H9 (cell line): ENCODE measurements at regions not wholly inside any gene's neighbourhood (a gene's known extent, or its start where the extent isn't known, plus 50 kb on each side); places are given as distances from the start of the nearest gene placed in this dataset.

Source experiments
- DNase-seq: peaks from one replicate; pipeline ENCODE4 v3.0.0-alpha.2; 2017
- H2AFZ ChIP-seq: one replicate; pipeline ENCODE4 v1.6.1; 2013; ENCODE audit warnings: mild to moderate bottlenecking, low read length, control low read depth, moderate library complexity
- H2AK5ac ChIP-seq: 2 replicates; pipeline ENCODE4 v1.6.1; 2013; ENCODE audit warnings: low read length, control low read depth, mixed read lengths; ENCODE audit not compliant: insufficient read length
- H2BK120ac ChIP-seq: one replicate; pipeline ENCODE4 v1.6.1; 2013; ENCODE audit warnings: low read depth, mild to moderate bottlenecking, low read length, control low read depth, inconsistent platforms; ENCODE audit not compliant: poor library complexity, severe bottlenecking
- H2BK12ac ChIP-seq: 2 replicates; pipeline ENCODE4 v1.6.1; 2013; ENCODE audit warnings: low read length, control low read depth, mixed read lengths, low read depth; ENCODE audit not compliant: insufficient read length
- H2BK15ac ChIP-seq: 2 replicates; pipeline ENCODE4 v1.6.1; 2013; ENCODE audit warnings: low read depth, low read length, control low read depth
- H2BK20ac ChIP-seq: one replicate; pipeline ENCODE4 v1.6.1; 2013; ENCODE audit warnings: low read depth, mild to moderate bottlenecking, low read length, control low read depth, inconsistent platforms; ENCODE audit not compliant: poor library complexity, severe bottlenecking
- H2BK5ac ChIP-seq: 2 replicates; pipeline ENCODE4 v1.6.1; 2013; ENCODE audit warnings: low read length, control low read depth, mixed read lengths; ENCODE audit not compliant: insufficient read length
- H3K14ac ChIP-seq: 2 replicates; pipeline ENCODE4 v1.6.1; 2013; ENCODE audit warnings: low read length, control low read depth; ENCODE audit not compliant: insufficient read depth
- H3K18ac ChIP-seq: 2 replicates; pipeline ENCODE4 v1.6.1; 2013; ENCODE audit warnings: low read depth, mild to moderate bottlenecking, mixed read lengths, low read length, control low read depth; ENCODE audit not compliant: insufficient read length
- H3K23ac ChIP-seq: 2 replicates; pipeline ENCODE4 v1.6.1; 2013; ENCODE audit warnings: low read length, control low read depth, mixed read lengths, low read depth; ENCODE audit not compliant: insufficient read length
- H3K23me2 ChIP-seq: 2 replicates; pipeline ENCODE4 v1.6.1; 2013; ENCODE audit warnings: low read depth, mild to moderate bottlenecking, mixed read lengths, low read length, control low read depth; ENCODE audit not compliant: insufficient read length, poor library complexity, severe bottlenecking
- H3K27ac ChIP-seq: 2 replicates; pipeline ENCODE4 v1.5.1; 2013; ENCODE audit warnings: low read length, control low read depth, mixed read lengths, low read depth; ENCODE audit not compliant: insufficient read length
- H3K27me3 ChIP-seq: 2 replicates; pipeline ENCODE4 v1.6.1; 2013; ENCODE audit warnings: low read length, control low read depth, inconsistent platforms; ENCODE audit not compliant: insufficient read depth
- H3K4ac ChIP-seq: 2 replicates; pipeline ENCODE4 v1.6.1; 2013; ENCODE audit warnings: low read depth, mild to moderate bottlenecking, control low read depth, inconsistent platforms, low read length, moderate library complexity
- H3K4me1 ChIP-seq: 2 replicates; pipeline ENCODE4 v1.6.1; 2013; ENCODE audit warnings: low read length, control low read depth, inconsistent platforms; ENCODE audit not compliant: insufficient read depth
- H3K4me2 ChIP-seq: 2 replicates; pipeline ENCODE4 v1.6.1; 2013; ENCODE audit warnings: low read length, control low read depth, mixed read lengths; ENCODE audit not compliant: insufficient read length, insufficient read depth
- H3K56ac ChIP-seq: 2 replicates; pipeline ENCODE4 v1.6.1; 2013; ENCODE audit warnings: low read depth, mild to moderate bottlenecking, mixed read lengths, low read length, control low read depth; ENCODE audit not compliant: insufficient read length
- H3K79me1 ChIP-seq: 2 replicates; pipeline ENCODE4 v1.6.1; 2013; ENCODE audit warnings: low read depth, mild to moderate bottlenecking, moderate library complexity, low read length, control low read depth, inconsistent platforms; ENCODE audit not compliant: insufficient read depth, poor library complexity, severe bottlenecking
- H3K79me2 ChIP-seq: 2 replicates; pipeline ENCODE4 v1.6.1; 2013; ENCODE audit warnings: low read length, control low read depth, inconsistent platforms; ENCODE audit not compliant: insufficient read depth
- H3K9ac ChIP-seq: 2 replicates; pipeline ENCODE4 v1.6.1; 2013; ENCODE audit warnings: low read length, control low read depth, mixed read lengths; ENCODE audit not compliant: insufficient read length; ENCODE audit errors: extremely low read depth
- H3K9me3 ChIP-seq: one replicate; pipeline ENCODE4 v1.6.1; 2013; ENCODE audit warnings: low read depth, low read length, inconsistent platforms; ENCODE audit not compliant: control insufficient read depth
- H3T11ph ChIP-seq: one replicate; pipeline ENCODE4 v1.6.1; 2013; ENCODE audit warnings: mild to moderate bottlenecking, low read length, control low read depth, inconsistent platforms
- H4K20me1 ChIP-seq: one replicate; pipeline ENCODE4 v1.6.1; 2013; ENCODE audit not compliant: control insufficient read depth, insufficient read length, insufficient read depth
- H4K5ac ChIP-seq: 2 replicates; pipeline ENCODE4 v1.6.1; 2013; ENCODE audit warnings: low read depth, mild to moderate bottlenecking, mixed read lengths, low read length, control low read depth; ENCODE audit not compliant: insufficient read length
- H4K8ac ChIP-seq: replicated peaks from 2 replicates; pipeline ENCODE4 v1.6.1; 2013; ENCODE audit warnings: low read length, control low read depth, mixed read lengths, low read depth; ENCODE audit not compliant: insufficient read length
- H4K91ac ChIP-seq: 2 replicates; pipeline ENCODE4 v1.6.1; 2013; ENCODE audit warnings: low read depth, mild to moderate bottlenecking, moderate library complexity, mixed read lengths, low read length, control low read depth; ENCODE audit not compliant: insufficient read length
- H3K27ac Mint-ChIP-seq, 3 experiments: 2 replicates in 2 of 3; 3 replicates in 1 of 3; pipeline ENCODE4 v1.8.0; 2020 to 2021; ENCODE audit warnings: mixed read lengths in 3 of 3, mild to moderate bottlenecking in 1 of 3, moderate library complexity in 1 of 3
- H3K27me3 Mint-ChIP-seq: 2 replicates; pipeline ENCODE4 v1.8.0; 2021; ENCODE audit warnings: low read depth, mild to moderate bottlenecking, moderate library complexity, mixed read lengths
- H3K36me3 Mint-ChIP-seq, 3 experiments: 2 replicates in 2 of 3; 3 replicates in 1 of 3; pipeline ENCODE4 v1.8.0; 2020 to 2021; ENCODE audit warnings: low read depth in 3 of 3, mixed read lengths in 3 of 3; ENCODE audit not compliant: insufficient read depth in 1 of 3
- H3K4me1 Mint-ChIP-seq, 2 experiments: 2 replicates each; pipeline ENCODE4 v1.8.0; 2020; ENCODE audit warnings: mixed read lengths in 2 of 2
- H3K4me3 Mint-ChIP-seq, 2 experiments: 2 replicates in 1 of 2; 3 replicates in 1 of 2; pipeline ENCODE4 v1.8.0; 2020 to 2021; ENCODE audit warnings: mild to moderate bottlenecking in 2 of 2, mixed read lengths in 2 of 2, moderate library complexity in 1 of 2
- H3K9me3 Mint-ChIP-seq, 2 experiments: 2 replicates in 1 of 2; 3 replicates in 1 of 2; pipeline ENCODE4 v1.8.0; 2020; ENCODE audit warnings: mild to moderate bottlenecking in 2 of 2, mixed read lengths in 2 of 2, moderate library complexity in 1 of 2
- WGBS: extraction: QIAGEN DNeasy Blood & Tissue Kit; methylation state at CpG from one replicate; pipeline ENCODE4 v1.1.7; 2013; ENCODE audit warnings: missing lambda C conversion rate, low lambda C conversion rate, mixed read lengths; ENCODE audit not compliant: insufficient read length; ENCODE audit errors: extremely low coverage; 5-methylcytosine and 5-hydroxymethylcytosine counted together
- TF ChIP-seq, protein P1 (sequence below): fragments of 200-600 bp; sonication (generic); conservative IDR thresholded peaks from 3 replicates; pipeline ENCODE4 v1.8.0; 2021; ENCODE audit warnings: antibody characterized with exemption, mild to moderate bottlenecking

DNA sequence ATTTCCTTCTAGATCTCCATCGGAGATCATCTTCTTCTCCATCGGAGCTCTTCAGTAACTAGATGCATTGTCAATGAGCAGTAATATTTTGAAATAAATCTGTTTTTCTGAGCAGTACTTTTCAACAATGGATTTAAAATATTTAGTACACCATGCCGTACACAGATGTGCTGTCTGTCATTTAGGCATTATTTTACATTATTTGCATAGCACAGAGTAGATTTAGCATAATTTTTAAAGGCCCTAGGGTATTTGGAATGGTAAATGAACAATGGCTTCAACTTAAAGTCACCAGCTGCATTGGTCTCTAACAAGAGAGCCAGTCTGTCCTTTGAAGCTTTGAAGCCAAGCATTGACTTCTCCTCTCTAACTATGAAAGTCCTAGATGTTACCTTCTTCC, 95.4 kb upstream of the ANKFN1 start:
- Histone ChIP-seq H3K4me2 (no peak overlapping the region), H2BK5ac (no peak overlapping the region), H3K79me1 (no peaks in the 10 kb centered on the region), H3K56ac (no peak overlapping the region), H3K14ac (no peak overlapping the region), H2AK5ac (no peak overlapping the region), H3K9me3 (no peaks in the 10 kb centered on the region), H2BK12ac (no peak overlapping the region), H4K91ac (no peak overlapping the region), H3K23me2 (no peaks in the 10 kb centered on the region), H4K5ac (no peak overlapping the region), H2BK15ac (no peak overlapping the region), H3K18ac (no peak overlapping the region), H3K27me3 (no peaks in the 10 kb centered on the region), H3K9ac (no peak overlapping the region), H3K27ac (no peak overlapping the region), H2BK20ac (no peak overlapping the region), H3K4ac (no peak overlapping the region), H3K23ac (no peak overlapping the region), H3K4me1 (no peaks in the 10 kb centered on the region), H3K79me2 (no peaks in the 10 kb centered on the region), H2BK120ac (no peak overlapping the region), H4K20me1 (no peaks in the 10 kb centered on the region), H2AFZ (no peak overlapping the region), H3T11ph (no peak overlapping the region), H4K8ac (no peak overlapping the region)
- Mint-ChIP-seq H3K27me3 (no peaks in the 10 kb centered on the region; the same call in none of the 2 replicates), H3K9me3 (peaks cover 6 to 18% of the 10 kb centered on the region in 2 experiments), H3K4me1 (no peaks in the 10 kb centered on the region), H3K36me3 (peaks cover 3 to 11% (median 4%) of the 10 kb centered on the region in 3 experiments; a peak in 6 of 7 replicates), H3K4me3 (no peak overlapping the region), H3K27ac (no peak overlapping the region)
- DNase-seq = no peak
- TF ChIP-seq, protein P1, sequence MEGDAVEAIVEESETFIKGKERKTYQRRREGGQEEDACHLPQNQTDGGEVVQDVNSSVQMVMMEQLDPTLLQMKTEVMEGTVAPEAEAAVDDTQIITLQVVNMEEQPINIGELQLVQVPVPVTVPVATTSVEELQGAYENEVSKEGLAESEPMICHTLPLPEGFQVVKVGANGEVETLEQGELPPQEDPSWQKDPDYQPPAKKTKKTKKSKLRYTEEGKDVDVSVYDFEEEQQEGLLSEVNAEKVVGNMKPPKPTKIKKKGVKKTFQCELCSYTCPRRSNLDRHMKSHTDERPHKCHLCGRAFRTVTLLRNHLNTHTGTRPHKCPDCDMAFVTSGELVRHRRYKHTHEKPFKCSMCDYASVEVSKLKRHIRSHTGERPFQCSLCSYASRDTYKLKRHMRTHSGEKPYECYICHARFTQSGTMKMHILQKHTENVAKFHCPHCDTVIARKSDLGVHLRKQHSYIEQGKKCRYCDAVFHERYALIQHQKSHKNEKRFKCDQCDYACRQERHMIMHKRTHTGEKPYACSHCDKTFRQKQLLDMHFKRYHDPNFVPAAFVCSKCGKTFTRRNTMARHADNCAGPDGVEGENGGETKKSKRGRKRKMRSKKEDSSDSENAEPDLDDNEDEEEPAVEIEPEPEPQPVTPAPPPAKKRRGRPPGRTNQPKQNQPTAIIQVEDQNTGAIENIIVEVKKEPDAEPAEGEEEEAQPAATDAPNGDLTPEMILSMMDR = no peak
- WGBS = no CpG with 5 or more reads among the region's 3 CpGs
